SK-N-MC (cell line): ENCODE measurements at regions not wholly inside any gene's neighbourhood (a gene's known extent, or its start where the extent isn't known, plus 50 kb on each side); places are given as distances from the start of the nearest gene placed in this dataset.

Experiments
- EZH2 ChIP-seq: fragments of 200-600 bp; sonication (generic); IDR thresholded peaks from one replicate; pipeline ENCODE4 v1.6.1; 2017; ENCODE audit warnings: antibody characterized with exemption
- POLR2AphosphoS5 ChIP-seq: IDR thresholded peaks from 2 replicates; pipeline ENCODE4 v1.6.1; 2012; ENCODE audit warnings: mild to moderate bottlenecking, low read depth, low read length, borderline replicate concordance

DNA sequence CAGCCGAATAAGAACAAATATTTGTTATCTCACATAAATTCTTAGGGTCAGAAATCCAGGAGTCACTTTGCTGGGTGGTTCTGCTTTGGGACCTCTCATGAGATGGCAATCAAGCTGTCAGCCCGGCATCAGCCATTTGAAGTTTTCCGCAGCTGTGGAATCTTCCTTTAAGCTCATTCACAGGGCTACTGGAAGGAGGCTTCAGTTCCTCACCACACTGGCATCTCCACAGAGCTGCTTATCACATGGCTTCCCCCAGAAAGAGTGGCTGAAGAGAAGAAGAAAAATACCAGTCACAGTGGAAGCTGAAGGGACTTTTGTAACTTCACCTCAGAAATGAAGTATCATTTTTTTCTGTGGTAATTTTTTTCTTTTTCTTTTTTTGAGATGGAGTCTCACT is 267.7 kb downstream of the CHL1 start:
- TF ChIP-seq POLR2AphosphoS5: no peak
- no peak for TF ChIP-seq EZH2
